GM23338 (cell line): ENCODE measurements at regions not wholly inside any gene's neighbourhood (a gene's known extent, or its start where the extent isn't known, plus 50 kb on each side); places are given as distances from the start of the nearest gene placed in this dataset.

Experiments
- ATAC-seq: fragments of 200-7000 bp; cut with Tn5 transposase; 3 replicates; pipeline ENCODE4 v1.9.1; 2020
- DNase-seq: peaks from one replicate; pipeline ENCODE4 v3.0.0-alpha.2; 2015; ENCODE audit warnings: low spot score
- H2AFZ ChIP-seq: fragments of 200-600 bp; sonication (generic); 2 replicates; pipeline ENCODE4 v1.8.0; 2016; ENCODE audit warnings: antibody characterized with exemption, mild to moderate bottlenecking, moderate library complexity
- H3F3A ChIP-seq: fragments of 200-600 bp; sonication (generic); replicated peaks from 2 replicates; pipeline ENCODE4 v1.8.0; 2017; ENCODE audit warnings: antibody characterized with exemption, mixed run types, low read depth
- H3K27ac ChIP-seq: fragments of 200-600 bp; sonication (generic); 2 replicates; pipeline ENCODE4 v1.6.1; 2016; ENCODE audit warnings: low read depth
- H3K27me3 ChIP-seq: fragments of 200-600 bp; sonication (generic); 2 replicates; pipeline ENCODE4 v1.8.0; 2016; ENCODE audit warnings: mild to moderate bottlenecking, mixed run types, moderate library complexity; ENCODE audit not compliant: insufficient read depth
- H3K36me3 ChIP-seq: fragments of 200-600 bp; sonication (generic); 2 replicates; pipeline ENCODE4 v1.8.0; 2016; ENCODE audit warnings: mild to moderate bottlenecking; ENCODE audit not compliant: insufficient read depth
- H3K4me1 ChIP-seq: fragments of 200-600 bp; sonication (generic); 2 replicates; pipeline ENCODE4 v1.8.0; 2016; ENCODE audit warnings: mild to moderate bottlenecking, moderate library complexity; ENCODE audit not compliant: insufficient read depth
- H3K4me2 ChIP-seq: fragments of 200-600 bp; sonication (generic); 2 replicates; pipeline ENCODE4 v1.7.1; 2017; ENCODE audit warnings: mixed run types
- H3K4me3 ChIP-seq: fragments of 200-600 bp; sonication (generic); 2 replicates; pipeline ENCODE4 v1.6.1; 2016; ENCODE audit warnings: mixed run types
- H3K79me2 ChIP-seq: fragments of 200-600 bp; sonication (generic); replicated peaks from 2 replicates; pipeline ENCODE4 v1.8.0; 2017; ENCODE audit warnings: mild to moderate bottlenecking; ENCODE audit not compliant: insufficient read depth
- H3K9me2 ChIP-seq: fragments of 200-600 bp; sonication (generic); 2 replicates; pipeline ENCODE4 v1.8.0; 2017; ENCODE audit not compliant: insufficient read depth
- H4K20me1 ChIP-seq: fragments of 200-600 bp; sonication (generic); replicated peaks from 2 replicates; pipeline ENCODE4 v1.8.0; 2017; ENCODE audit warnings: mild to moderate bottlenecking; ENCODE audit not compliant: insufficient read depth
- H3K27ac Mint-ChIP-seq: 2 replicates; pipeline ENCODE4 v1.8.0; 2020; ENCODE audit warnings: inconsistent platforms, mild to moderate bottlenecking, moderate library complexity, mixed read lengths
- H3K27me3 Mint-ChIP-seq: 3 replicates; pipeline ENCODE4 v1.8.0; 2022; ENCODE audit warnings: low read depth, mild to moderate bottlenecking, moderate library complexity, mixed read lengths, inconsistent platforms; ENCODE audit not compliant: insufficient read depth, poor library complexity
- H3K36me3 Mint-ChIP-seq: 3 replicates; pipeline ENCODE4 v1.8.0; 2021; ENCODE audit warnings: low read depth, mild to moderate bottlenecking, inconsistent platforms, moderate library complexity, mixed read lengths
- H3K4me1 Mint-ChIP-seq: 3 replicates; pipeline ENCODE4 v1.8.0; 2020; ENCODE audit warnings: mild to moderate bottlenecking, inconsistent platforms, mixed read lengths
- H3K4me3 Mint-ChIP-seq: 3 replicates; pipeline ENCODE4 v1.8.0; 2021; ENCODE audit warnings: moderate library complexity, mild to moderate bottlenecking, inconsistent platforms, mixed read lengths
- H3K9me3 Mint-ChIP-seq: 3 replicates; pipeline ENCODE4 v1.8.0; 2020; ENCODE audit warnings: moderate library complexity, mild to moderate bottlenecking, inconsistent platforms, mixed read lengths
- CREB1 ChIP-seq: fragments of 250-450 bp; sonication (Bioruptor Pico); IDR thresholded peaks from 2 replicates; pipeline ENCODE4 v1.5.0; 2020; ENCODE audit warnings: low read depth, mild to moderate bottlenecking, moderate library complexity
- CTCF ChIP-seq, 2 experiments: fragments of 200-600 bp in 1 of 2; sonication (generic) in 1 of 2; conservative IDR thresholded peaks; 2 replicates each; pipeline versions ENCODE4 v1.5.1 to v1.6.1; 2016 to 2017; ENCODE audit warnings: antibody characterized with exemption in 2 of 2, low read depth in 2 of 2, mild to moderate bottlenecking in 2 of 2, moderate library complexity in 1 of 2
- ETS1 ChIP-seq: IDR thresholded peaks from 2 replicates; pipeline ENCODE4 v1.6.1; 2016; ENCODE audit warnings: antibody characterized with exemption
- EZH2phosphoT487 ChIP-seq: fragments of 200-600 bp; sonication (generic); IDR thresholded peaks from one replicate; pipeline ENCODE4 v1.8.1; 2018; ENCODE audit warnings: antibody characterized with exemption; ENCODE audit not compliant: unreplicated experiment
- JUNB ChIP-seq: IDR thresholded peaks from one replicate; pipeline ENCODE4 v1.6.1; 2016; ENCODE audit warnings: antibody characterized with exemption; ENCODE audit not compliant: unreplicated experiment
- POLR2AphosphoS5 ChIP-seq: IDR thresholded peaks from 2 replicates; pipeline ENCODE4 v1.6.1; 2016; ENCODE audit warnings: antibody characterized with exemption, low read depth
- REST ChIP-seq: IDR thresholded peaks from one replicate; pipeline ENCODE4 v1.6.1; 2018; ENCODE audit warnings: antibody characterized with exemption; ENCODE audit not compliant: unreplicated experiment
- STAT1 ChIP-seq: IDR thresholded peaks from one replicate; pipeline ENCODE4 v1.6.1; 2016; ENCODE audit warnings: antibody characterized with exemption; ENCODE audit not compliant: unreplicated experiment
- ZNF114 ChIP-seq: fragments of 250-450 bp; sonication (Bioruptor Pico); IDR thresholded peaks from 2 replicates; pipeline ENCODE4 v1.5.0; 2020; ENCODE audit warnings: mild to moderate bottlenecking, moderate library complexity
- ZNF331 ChIP-seq: fragments of 250-450 bp; sonication (Bioruptor Pico); IDR thresholded peaks from 2 replicates; pipeline ENCODE4 v1.5.0; 2020; ENCODE audit warnings: low read depth, mild to moderate bottlenecking, moderate library complexity

- TF ChIP-seq REST (no peak), CREB1 (CRISPR knock-in tag) (no peak), EZH2phosphoT487 (no peak)
Measured at GRCh38 chr12:20305470-20305869, 62.9 kb upstream of the PDE3A start (continued).

- Mint-ChIP-seq H3K4me3 (no peak overlapping the region), H3K27ac (no peak overlapping the region), H3K27me3 (no peaks in the 10 kb centered on the region), H3K4me1 (peaks cover 3% of the 10 kb centered on the region; the same call in 1 of the 3 replicates), H3K9me3 (peaks cover 18% of the 10 kb centered on the region), H3K36me3 (peaks cover 20% of the 10 kb centered on the region)
- no peak overlapping the region for H3K4me3 ChIP-seq
- no peaks in the 10 kb centered on the region for H3F3A ChIP-seq
- no peak overlapping the region for H3K27ac ChIP-seq
- no peaks in the 10 kb centered on the region for H4K20me1 ChIP-seq
- TF ChIP-seq ETS1, result no peak
- H2AFZ ChIP-seq, result no peak overlapping the region
- H3K4me1 ChIP-seq, result peaks cover 6% of the 10 kb centered on the region
- H3K9me2 ChIP-seq, result no peaks in the 10 kb centered on the region
- H3K27me3 ChIP-seq, result no peaks in the 10 kb centered on the region
- H3K4me2 ChIP-seq, result no peak overlapping the region
- peaks cover 10% of the 10 kb centered on the region; the same call in 1 of the 2 replicates for H3K36me3 ChIP-seq
- DNase-seq (no peak), ATAC-seq (no peak)
- H3K79me2 ChIP-seq, result no peaks in the 10 kb centered on the region
Measured at GRCh38 chr12:20309504-20310148, 58.7 kb upstream of the PDE3A start.

- Histone ChIP-seq H2AFZ (no peak overlapping the region), H3K4me3 (no peak overlapping the region), H3F3A (no peaks in the 10 kb centered on the region), H3K27ac (no peak overlapping the region), H3K27me3 (no peaks in the 10 kb centered on the region), H3K9me2 (no peaks in the 10 kb centered on the region), H4K20me1 (no peaks in the 10 kb centered on the region), H3K36me3 (no peaks in the 10 kb centered on the region), H3K4me2 (peak overlapping the region; percentile 25; the same call in 1 of the 2 replicates), H3K79me2 (no peaks in the 10 kb centered on the region), H3K4me1 (peaks cover 24% of the 10 kb centered on the region)
- Mint-ChIP-seq H3K27me3 (no peaks in the 10 kb centered on the region), H3K4me3 (no peak overlapping the region), H3K27ac (no peak overlapping the region), H3K4me1 (peaks cover 12% of the 10 kb centered on the region), H3K9me3 (no peaks in the 10 kb centered on the region), H3K36me3 (no peaks in the 10 kb centered on the region)
- ATAC-seq, result no peak
- TF ChIP-seq STAT1, result no peak
- no peak for TF ChIP-seq ZNF331 (CRISPR knock-in tag)
- no peak for TF ChIP-seq CREB1 (CRISPR knock-in tag)
- no peak for TF ChIP-seq POLR2AphosphoS5
- TF ChIP-seq ETS1, result no peak
- TF ChIP-seq EZH2phosphoT487, result no peak
- TF ChIP-seq CTCF (conservative IDR thresholded peaks at IDR 0.05; ENCODE audit: low read depth in 2 of 2), result no peak
- no peak for TF ChIP-seq REST
- TF ChIP-seq ZNF114 (CRISPR knock-in tag), result no peak
- TF ChIP-seq JUNB, result no peak
- DNase-seq, result peak; percentile 13
Measured at GRCh38 chr12:20314328-20314727, 54.0 kb upstream of the PDE3A start.
